NCI-H146 treated with DMSO at 0.1 percent for 48 hours (cell line): ENCODE measurements at regions not wholly inside any gene's neighbourhood (a gene's known extent, or its start where the extent isn't known, plus 50 kb on each side); places are given as distances from the start of the nearest gene placed in this dataset.

Experiments used
- DNase-seq: peaks from one replicate; lab custom pipeline; 2025; ENCODE audit not compliant: unreplicated experiment; lab: John Stamatoyannopoulos, UW

DNA sequence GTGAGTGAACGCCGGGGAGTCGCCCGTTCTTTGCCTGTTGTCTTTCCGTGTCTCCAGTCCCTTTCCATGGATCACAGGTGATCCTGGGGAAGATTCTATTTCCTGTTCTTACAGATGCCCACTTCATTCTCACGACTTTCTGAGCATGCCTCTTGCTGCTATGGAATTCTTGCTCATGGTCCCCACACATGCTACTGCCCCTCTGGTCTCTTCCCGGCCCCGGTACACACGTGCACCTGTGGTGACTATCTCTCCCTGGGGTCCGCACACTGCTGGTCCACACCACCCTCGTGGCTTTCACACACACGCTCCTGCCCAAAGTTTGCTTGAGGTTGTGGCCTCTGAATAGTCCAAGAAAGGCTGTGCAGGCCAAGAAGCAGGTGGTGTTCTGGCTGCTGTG is 67.9 kb upstream of the ALKAL2 start:
- no peak for DNase-seq

DNA sequence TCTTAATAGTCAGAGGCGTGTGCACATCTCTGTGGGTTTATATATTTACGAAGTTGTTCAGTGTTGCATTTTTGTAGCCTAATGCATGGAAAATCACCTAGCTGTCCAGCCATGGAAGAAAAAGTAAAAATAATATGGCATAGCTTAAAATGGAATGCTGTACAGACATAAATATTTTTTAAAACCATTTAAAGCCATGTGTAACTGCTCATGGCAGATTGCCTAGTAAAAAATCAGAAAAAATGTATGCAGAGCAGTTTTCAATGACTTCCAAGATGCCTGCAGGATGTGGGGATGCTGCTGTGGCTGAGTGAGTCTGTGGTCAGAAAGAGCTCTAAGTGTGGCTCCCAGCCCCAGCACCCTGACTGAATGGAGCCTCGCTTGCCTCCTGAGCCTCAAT is 64.8 kb upstream of the ALKAL2 start:
- no peak for DNase-seq

DNA sequence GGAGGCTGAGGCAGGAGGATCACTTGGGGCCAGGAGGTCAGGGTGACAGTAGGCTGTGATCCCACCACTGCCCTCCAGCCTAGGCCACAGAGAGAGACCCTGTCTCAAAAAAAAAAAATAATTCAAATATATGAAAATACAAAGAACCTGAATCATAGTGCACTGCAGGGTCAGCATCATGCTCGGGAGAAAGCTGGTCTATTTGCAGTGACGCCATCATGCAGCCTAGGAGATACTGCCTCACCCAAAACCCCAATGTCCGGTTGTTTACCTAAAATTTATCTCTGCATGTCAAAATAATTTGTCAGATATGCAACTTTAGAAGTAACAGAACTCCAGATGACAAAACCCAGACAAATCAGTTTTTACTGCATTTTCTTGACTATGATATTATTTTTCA is 61.5 kb upstream of the ALKAL2 start:
- no peak for DNase-seq

DNA sequence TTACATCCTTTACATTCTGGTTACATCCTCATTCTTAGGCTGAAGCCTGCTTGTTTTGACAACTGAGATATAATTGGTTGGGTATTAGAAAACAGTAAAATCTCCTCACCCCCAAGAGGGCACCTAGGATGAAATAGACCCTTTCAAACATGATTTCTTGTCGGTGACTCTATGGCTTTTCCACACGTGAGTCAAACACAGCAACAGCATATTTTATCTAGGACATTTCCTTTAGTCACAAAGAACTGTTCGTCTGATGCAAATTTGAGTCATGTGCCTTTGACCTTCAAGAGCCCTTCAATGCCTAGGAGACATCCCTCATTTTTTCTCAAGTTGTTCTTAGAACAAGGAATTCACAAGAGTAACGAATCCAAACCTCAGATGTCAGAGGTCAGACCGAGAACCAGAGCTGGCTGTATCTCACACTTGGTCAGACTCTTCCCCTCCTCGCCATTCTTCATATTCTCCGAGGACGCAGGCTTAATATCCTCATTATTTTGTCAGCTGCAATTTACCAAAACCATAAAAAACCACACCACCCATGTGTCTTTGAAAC is 60.5 kb upstream of the ALKAL2 start:
- DNase-seq, result no peak

DNA sequence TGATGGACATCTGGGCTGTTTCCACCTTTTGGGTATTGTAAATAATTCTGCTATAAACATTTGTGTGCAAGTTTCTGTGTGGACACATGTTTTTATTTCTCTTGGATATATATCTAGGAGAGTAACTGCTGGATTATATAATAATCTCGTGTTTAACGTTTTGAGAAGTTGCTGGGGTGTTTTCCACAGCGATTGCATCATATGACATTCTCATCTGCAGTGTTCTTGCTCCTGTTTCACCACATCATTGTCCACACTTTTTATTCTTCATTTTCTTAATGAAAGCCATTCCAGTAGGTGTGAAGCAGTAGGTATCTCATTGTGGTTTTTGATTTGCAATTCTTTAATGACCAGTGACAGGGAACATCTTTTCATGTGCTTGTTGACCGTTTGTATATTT is 56.9 kb upstream of the ALKAL2 start:
- DNase-seq, result no peak

DNA sequence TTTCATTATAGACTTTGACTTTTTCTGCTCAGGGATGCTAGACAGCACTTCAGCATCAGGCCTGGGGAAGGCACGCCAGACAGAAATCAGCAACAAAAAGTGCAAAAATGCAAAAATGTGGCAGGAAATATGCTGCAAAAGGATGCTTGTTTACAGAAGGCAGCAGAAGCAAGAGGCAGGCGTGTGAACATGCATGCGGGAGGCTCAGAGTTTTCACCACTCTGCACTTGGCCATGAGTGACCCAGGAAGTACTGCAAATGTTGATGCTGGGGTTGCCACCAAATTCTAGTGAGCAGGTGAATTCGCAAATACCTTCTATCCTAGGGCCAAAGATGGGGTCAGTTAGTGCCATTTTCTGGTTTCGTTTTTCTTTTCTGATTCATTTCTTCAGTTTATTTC is 55.5 kb upstream of the ALKAL2 start:
- DNase-seq, result no peak

DNA sequence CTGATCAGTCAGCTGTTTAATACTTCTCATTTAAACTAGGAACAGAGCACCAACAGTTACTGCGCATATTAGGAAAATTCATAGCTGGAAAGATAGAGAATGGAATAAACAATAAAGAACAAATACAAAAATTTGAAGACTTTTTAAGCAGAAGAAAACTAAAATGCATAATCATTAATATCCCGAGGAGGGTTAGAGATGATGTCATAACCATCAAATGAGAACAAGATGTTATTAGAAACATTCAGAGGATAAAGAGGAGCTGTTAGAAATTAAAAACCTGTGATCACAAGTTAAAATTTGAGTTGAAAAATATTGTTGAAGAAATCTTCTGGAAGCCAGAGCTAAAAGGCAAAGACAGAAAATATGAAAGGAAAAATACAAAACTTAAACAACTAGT is 54.0 kb upstream of the ALKAL2 start:
- DNase-seq, result no peak

DNA sequence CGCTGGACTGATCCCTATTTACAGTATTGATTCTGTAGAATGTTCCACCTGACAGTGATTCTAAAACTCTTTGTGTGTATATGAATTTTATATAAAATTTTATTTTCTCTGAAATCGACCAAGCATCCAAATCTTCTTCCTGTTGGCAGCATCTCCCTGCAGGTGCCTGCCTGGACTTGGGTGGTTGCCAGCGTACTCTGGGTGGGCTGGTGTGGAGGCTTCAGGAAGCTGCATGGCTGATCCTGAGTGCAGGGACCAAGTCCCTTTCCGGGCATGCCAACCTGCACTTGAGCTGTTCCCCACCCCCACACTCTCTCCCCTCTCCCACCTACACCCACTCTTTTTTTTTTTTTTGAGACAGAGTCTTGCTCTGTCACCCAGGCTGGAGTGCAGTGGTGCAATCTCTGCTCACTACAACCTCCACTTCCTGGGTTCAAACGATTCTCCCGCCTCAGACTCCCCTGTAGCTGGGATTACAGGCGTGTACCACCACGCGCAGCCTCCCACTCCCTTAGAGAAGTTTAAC is 53.2 kb upstream of the ALKAL2 start:
- no peak for DNase-seq
